Upper lobe of left lung (tissue), 6 donors: ENCODE measurements at regions not wholly inside any gene's neighbourhood (a gene's known extent, or its start where the extent isn't known, plus 50 kb on each side); places are given as distances from the start of the nearest gene placed in this dataset.

Experiments used
- ATAC-seq, 2 donors: fragments of 200-7000 bp; cut with Tn5 transposase; one replicate each; pipeline ENCODE4 v1.9.1; 2022; ENCODE audit warnings: mild to moderate bottlenecking in 2 of 2, moderate library complexity in 2 of 2; ENCODE audit not compliant: low FRiP score in 2 of 2
- DNase-seq, 2 donors: peaks; one replicate each; pipeline ENCODE4 v3.0.0-alpha.2; 2019 to 2020
- H3K27ac ChIP-seq, 4 donors: fragments of 200-600 bp; sonication (generic); one replicate each; pipeline ENCODE4 v1.5.1; 2016 to 2019
- H3K27me3 ChIP-seq, 4 donors: fragments of 200-600 bp; sonication (generic); one replicate each; pipeline ENCODE4 v1.5.1; 2017 to 2019
- H3K36me3 ChIP-seq, 4 donors: fragments of 200-600 bp; sonication (generic); one replicate each; pipeline ENCODE4 v1.5.1; 2016 to 2019
- H3K4me1 ChIP-seq, 4 donors: fragments of 200-600 bp; sonication (generic); one replicate each; pipeline ENCODE4 v1.5.1; 2018 to 2019
- H3K4me3 ChIP-seq, 4 donors: fragments of 200-600 bp; sonication (generic); one replicate each; pipeline ENCODE4 v1.5.1; 2017 to 2019; ENCODE audit warnings: mild to moderate bottlenecking in 2 of 4, moderate library complexity in 1 of 4
- H3K9me3 ChIP-seq, 4 donors: fragments of 200-600 bp; sonication (generic); one replicate each; pipeline ENCODE4 v1.5.1; 2018 to 2019
- EP300 ChIP-seq, 4 donors: sonication (generic); formaldehyde crosslinking; IDR thresholded peaks; one replicate each; pipeline ENCODE4 v1.5.1; 2017; ENCODE audit warnings: antibody characterized with exemption in 4 of 4, control low read depth in 2 of 4
- POLR2A ChIP-seq, 4 donors: fragments of 450-650 bp; IDR thresholded peaks; one replicate each; pipeline ENCODE4 v1.5.1; 2016 to 2017; ENCODE audit warnings: antibody characterized with exemption in 4 of 4, mild to moderate bottlenecking in 2 of 4
- POLR2AphosphoS5 ChIP-seq, 2 donors: sonication (generic); formaldehyde crosslinking; IDR thresholded peaks; one replicate each; pipeline ENCODE4 v1.5.1; 2017; ENCODE audit warnings: antibody characterized with exemption in 2 of 2
- WGBS, 2 donors: methylation state at CpG; one replicate each; pipeline ENCODE4 v1.1.5; 2017 to 2018; 5-methylcytosine and 5-hydroxymethylcytosine counted together
- TF ChIP-seq, protein P1 (sequence below), 6 experiments: fragments of 450-650 bp in 4 of 6; fragments of 200-600 bp in 2 of 6; sonication (generic) in 2 of 6; IDR thresholded peaks; one replicate each; pipeline ENCODE4 v1.5.1; 2016 to 2019; ENCODE audit warnings: antibody characterized with exemption in 6 of 6
- donor health status: DM: no; HTN: no; CAD: no; lungs with moderate emphysema.
- donor health status: DM: no; HTN: yes; CAD: no; lungs with severe emphysema.

DNA sequence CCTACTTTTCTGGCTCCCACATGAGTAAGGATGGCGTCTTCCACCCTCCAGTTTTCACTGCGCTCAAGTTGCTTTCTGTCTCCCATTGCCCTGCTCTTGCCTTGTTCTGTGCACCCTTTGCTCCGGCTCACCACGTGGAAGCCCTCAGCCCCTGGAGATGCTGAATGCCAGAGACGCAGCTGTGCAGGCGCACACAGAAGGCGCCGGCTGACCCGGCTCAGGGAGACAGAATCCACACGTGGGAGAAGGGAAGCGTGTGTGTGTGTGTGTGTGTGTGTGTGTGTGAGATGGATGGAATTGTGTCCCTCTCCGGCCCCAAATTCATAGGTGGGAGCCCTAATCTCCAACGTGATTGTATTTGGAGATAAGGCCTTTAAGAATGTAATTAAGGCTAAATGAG lies 118.2 kb upstream of the ERRFI1 start:
- Histone ChIP-seq H3K27ac (no peak overlapping the region), H3K4me3 (no peak overlapping the region), H3K36me3 (no peaks in the 10 kb centered on the region), H3K27me3 (no peaks in the 10 kb centered on the region), H3K9me3 (no peaks in the 10 kb centered on the region), H3K4me1 (peaks cover 0 to 8% (median 6%) of the 10 kb centered on the region in 4 donors)
- ATAC-seq (no peak), DNase-seq (no peak)
- no peak for TF ChIP-seq EP300 (IDR thresholded peaks at IDR 0.05)
- whole genome bisulfite sequencing, 2 donors, result 90 to 91% methylated on average over 13 of the region's 13 CpGs

- Histone ChIP-seq H3K27me3 (no peaks in the 10 kb centered on the region), H3K27ac (no peak overlapping the region), H3K4me1 (peaks cover 0 to 8% (median 6%) of the 10 kb centered on the region in 4 donors), H3K9me3 (no peaks in the 10 kb centered on the region), H3K4me3 (no peak overlapping the region), H3K36me3 (no peaks in the 10 kb centered on the region)
- TF ChIP-seq EP300 (IDR thresholded peaks at IDR 0.05), result no peak
- no peak for TF ChIP-seq POLR2AphosphoS5 (IDR thresholded peaks at IDR 0.05)
- TF ChIP-seq, protein P1, sequence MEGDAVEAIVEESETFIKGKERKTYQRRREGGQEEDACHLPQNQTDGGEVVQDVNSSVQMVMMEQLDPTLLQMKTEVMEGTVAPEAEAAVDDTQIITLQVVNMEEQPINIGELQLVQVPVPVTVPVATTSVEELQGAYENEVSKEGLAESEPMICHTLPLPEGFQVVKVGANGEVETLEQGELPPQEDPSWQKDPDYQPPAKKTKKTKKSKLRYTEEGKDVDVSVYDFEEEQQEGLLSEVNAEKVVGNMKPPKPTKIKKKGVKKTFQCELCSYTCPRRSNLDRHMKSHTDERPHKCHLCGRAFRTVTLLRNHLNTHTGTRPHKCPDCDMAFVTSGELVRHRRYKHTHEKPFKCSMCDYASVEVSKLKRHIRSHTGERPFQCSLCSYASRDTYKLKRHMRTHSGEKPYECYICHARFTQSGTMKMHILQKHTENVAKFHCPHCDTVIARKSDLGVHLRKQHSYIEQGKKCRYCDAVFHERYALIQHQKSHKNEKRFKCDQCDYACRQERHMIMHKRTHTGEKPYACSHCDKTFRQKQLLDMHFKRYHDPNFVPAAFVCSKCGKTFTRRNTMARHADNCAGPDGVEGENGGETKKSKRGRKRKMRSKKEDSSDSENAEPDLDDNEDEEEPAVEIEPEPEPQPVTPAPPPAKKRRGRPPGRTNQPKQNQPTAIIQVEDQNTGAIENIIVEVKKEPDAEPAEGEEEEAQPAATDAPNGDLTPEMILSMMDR (IDR thresholded peaks at IDR 0.05), result no peak
- TF ChIP-seq POLR2A (IDR thresholded peaks at IDR 0.05), result no peak
- WGBS, 2 donors, result 82 to 91% methylated on average over 7 of the region's 7 CpGs
- ATAC-seq (no peak), DNase-seq (no peak)
These were observed 117.0 kb upstream of the ERRFI1 start for GRCh38 chr1:8142955-8143629.

DNA sequence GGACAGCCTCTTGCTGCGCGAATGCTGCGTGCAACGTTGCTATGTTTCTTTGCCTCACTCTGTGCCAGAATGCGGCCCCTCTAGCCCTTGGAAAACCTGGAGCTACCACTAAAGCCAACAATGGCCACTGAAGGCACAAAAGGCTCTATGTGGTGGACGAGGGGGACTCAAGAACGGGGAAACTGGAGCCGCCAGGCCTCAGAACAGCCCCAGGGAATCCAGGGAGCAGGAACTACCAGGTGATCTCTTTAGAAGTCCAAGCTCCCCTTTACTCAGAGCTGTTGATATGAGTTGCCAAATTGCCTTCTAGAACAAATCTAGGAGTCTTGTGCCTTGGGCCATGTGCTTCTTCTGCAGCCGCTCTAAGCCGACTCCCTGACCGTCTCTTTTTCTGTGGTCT lies 113.8 kb upstream of the ERRFI1 start:
- no peak overlapping the region for H3K27ac ChIP-seq
- no peak for ATAC-seq
- H3K27me3 ChIP-seq, result no peaks in the 10 kb centered on the region
- no peak for DNase-seq
- no peaks in the 10 kb centered on the region for H3K9me3 ChIP-seq
- no peaks in the 10 kb centered on the region for H3K36me3 ChIP-seq
- peaks cover 0 to 9% (median 0%) of the 10 kb centered on the region in 4 donors for H3K4me1 ChIP-seq
- 95 to 98% methylated on average over 10 to 11 of the region's 11 CpGs for WGBS, 2 donors
- H3K4me3 ChIP-seq, result no peak overlapping the region
- TF ChIP-seq EP300 (IDR thresholded peaks at IDR 0.05) (no peak), POLR2A (IDR thresholded peaks at IDR 0.05) (no peak), POLR2AphosphoS5 (IDR thresholded peaks at IDR 0.05) (no peak)
- TF ChIP-seq, protein P1 (IDR thresholded peaks at IDR 0.05), result no peak

DNA sequence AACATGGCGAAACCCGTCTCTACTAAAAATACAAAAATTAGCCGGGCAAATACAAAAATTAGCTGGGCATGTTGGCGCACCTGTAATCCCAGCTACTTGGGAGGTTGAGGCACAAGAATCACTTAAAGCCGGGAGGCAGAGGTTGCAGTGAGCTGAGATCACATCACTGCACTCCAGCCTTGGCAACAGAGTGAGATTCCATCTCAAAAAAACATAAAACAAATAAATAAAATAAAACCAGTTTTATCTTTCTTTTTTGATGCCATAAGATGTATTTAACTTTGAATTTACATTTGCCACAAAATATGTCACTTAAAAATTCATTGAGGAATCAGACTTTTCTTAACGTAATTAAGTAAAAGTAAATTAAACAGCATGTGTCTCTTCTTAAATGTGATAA lies 113.3 kb upstream of the ERRFI1 start:
- H3K4me1 ChIP-seq, result peaks cover 0 to 12% (median 1%) of the 10 kb centered on the region in 4 donors
- no peak for ATAC-seq
- no peaks in the 10 kb centered on the region for H3K27me3 ChIP-seq
- no peak overlapping the region for H3K4me3 ChIP-seq
- no peaks in the 10 kb centered on the region for H3K9me3 ChIP-seq
- no peaks in the 10 kb centered on the region for H3K36me3 ChIP-seq
- TF ChIP-seq POLR2AphosphoS5 (IDR thresholded peaks at IDR 0.05) (no peak), POLR2A (IDR thresholded peaks at IDR 0.05) (no peak), EP300 (IDR thresholded peaks at IDR 0.05) (no peak)
- TF ChIP-seq, protein P1 (IDR thresholded peaks at IDR 0.05), result no peak
- 93 to 95% methylated on average over 6 of the region's 6 CpGs for WGBS, 2 donors
- no peak for DNase-seq
- H3K27ac ChIP-seq, result no peak overlapping the region

DNA sequence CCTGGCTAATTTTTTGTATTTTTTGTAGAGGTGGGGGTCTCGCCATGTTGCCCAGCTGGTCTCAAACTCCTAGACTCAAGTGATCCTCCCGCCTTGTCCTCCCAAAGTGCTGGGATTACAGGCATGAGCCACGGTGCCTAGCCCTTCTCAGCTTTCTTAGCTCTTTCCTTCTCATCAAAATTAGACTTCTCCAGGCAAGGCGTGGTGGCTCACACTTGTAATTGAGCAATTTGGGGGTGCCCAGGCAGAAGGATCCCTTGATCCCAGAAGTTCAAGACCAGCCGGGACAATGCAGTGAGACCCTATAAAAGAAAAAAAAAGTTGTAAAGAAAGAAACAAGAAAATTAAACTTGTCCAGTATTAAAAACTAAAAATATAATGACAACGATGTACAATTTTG lies 112.6 kb upstream of the ERRFI1 start:
- TF ChIP-seq EP300 (IDR thresholded peaks at IDR 0.05) (no peak), POLR2A (IDR thresholded peaks at IDR 0.05) (no peak), POLR2AphosphoS5 (IDR thresholded peaks at IDR 0.05) (no peak)
- TF ChIP-seq, protein P1 (IDR thresholded peaks at IDR 0.05), result no peak
- H3K36me3 ChIP-seq, result no peaks in the 10 kb centered on the region
- ATAC-seq, result no peak
- WGBS, 2 donors, result 96 to 97% methylated on average over 6 of the region's 6 CpGs
- H3K4me1 ChIP-seq, result peaks cover 0 to 16% (median 4%) of the 10 kb centered on the region in 4 donors
- no peak for DNase-seq
- no peaks in the 10 kb centered on the region for H3K27me3 ChIP-seq
- H3K4me3 ChIP-seq, result no peak overlapping the region
- H3K9me3 ChIP-seq, result no peaks in the 10 kb centered on the region
- H3K27ac ChIP-seq, result peak overlapping the region in 1 of 4 donors; percentile 47
